T47D (cell line): ENCODE measurements at regions not wholly inside any gene's neighbourhood (a gene's known extent, or its start where the extent isn't known, plus 50 kb on each side); places are given as distances from the start of the nearest gene placed in this dataset.

Source experiments
- DNase-seq, 2 experiments: peaks; one replicate each; pipeline versions ENCODE4 v3.0.0 to v3.0.0-alpha.2; 2011 to 2012; ENCODE audit warnings: low read depth in 1 of 2, low spot score in 1 of 2
- JUND ChIP-seq: IDR thresholded peaks from 2 replicates; pipeline ENCODE4 v1.6.1; 2012; ENCODE audit warnings: low read depth
- in situ Hi-C: cut with HindIII; loops from 2 replicates; pipeline ENCODE4 v1.10.0; 2016; ENCODE audit warnings: low sequenced_read_pairs, low pct_unique_long_range_greater_than_20kb

DNA sequence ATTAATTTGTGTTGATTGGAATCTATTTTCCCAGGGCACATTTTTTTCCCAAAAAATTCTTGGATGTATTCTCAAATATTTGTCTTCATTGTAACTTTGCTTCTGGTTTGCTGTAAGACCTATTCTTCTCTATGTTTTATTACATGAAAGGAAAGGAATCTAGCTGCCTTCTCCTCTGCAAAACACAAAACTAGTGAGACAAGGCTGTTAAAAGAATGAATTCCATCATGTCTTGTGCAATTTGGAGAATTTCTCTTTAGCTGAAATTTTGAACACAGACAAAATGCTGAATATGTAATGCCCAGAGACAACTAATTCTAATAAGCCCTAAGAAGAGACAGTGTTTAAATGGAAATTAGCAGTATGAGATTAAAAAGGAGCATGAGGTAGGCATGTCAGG is 275.9 kb downstream of the CDH20 start:
- TF ChIP-seq JUND, result no peak
- DNase-seq, result no peak
- in situ Hi-C loops, result no loop called here

DNA sequence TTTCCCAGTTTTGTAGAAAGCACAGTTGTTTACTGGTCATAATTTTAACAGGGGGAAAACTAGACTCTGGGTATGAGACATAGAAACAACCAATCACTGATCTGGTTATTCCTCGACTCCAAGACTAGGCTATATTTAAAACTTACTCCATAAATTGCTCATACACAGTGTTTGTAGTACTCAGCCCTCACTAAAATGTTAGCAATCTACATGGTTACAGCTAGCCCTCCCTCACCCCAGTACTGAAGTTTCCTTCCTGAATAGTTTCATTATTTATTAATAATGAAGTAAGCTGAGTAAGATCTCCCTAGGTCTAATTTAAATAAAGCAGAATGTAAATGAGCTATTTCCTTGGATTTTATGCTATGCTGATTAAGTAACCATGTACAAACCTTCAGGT is 275.1 kb downstream of the CDH20 start:
- in situ Hi-C loops, result no loop called here
- DNase-seq, result no peak
- TF ChIP-seq JUND, result no peak

DNA sequence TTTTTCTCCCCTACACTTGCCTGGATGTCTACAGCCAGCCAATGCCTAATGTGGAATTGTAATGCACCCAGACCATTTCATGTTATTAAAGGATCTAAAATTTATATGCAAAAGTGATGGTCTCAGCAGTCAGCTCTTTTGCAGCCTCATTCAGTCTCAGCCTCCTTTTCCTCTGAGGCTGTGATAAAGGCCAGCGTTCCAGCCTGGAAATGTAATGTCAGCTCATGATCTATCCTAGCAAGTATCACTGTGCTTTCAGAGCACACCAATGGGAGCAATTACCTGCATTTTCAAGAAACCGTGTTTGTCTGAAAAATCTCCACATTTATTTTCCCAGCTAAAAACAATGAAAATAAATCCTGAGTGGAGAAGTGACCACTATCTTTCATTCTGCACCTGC is 274.6 kb downstream of the CDH20 start:
- TF ChIP-seq JUND, result no peak
- no peak for DNase-seq
- in situ Hi-C loops, result no loop called here

DNA sequence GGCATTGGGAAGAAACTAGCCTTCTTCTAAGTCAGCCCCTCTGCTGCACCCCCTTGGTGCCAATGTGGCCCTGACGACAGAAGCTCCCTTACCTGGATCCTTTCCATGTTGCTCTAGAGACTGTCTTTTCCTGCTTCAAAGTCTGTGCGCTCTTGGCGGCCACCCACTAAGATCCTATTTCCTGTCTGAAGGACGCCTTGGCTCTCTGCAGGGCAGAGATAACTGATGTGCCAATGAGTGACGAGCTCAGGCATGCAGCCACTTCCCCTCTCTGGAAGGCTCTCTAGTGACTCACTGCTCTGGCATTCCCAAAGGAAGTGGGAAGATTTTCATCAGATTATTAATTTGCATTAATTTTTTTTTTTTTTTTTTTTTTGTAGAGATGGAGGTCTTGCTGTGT is 273.5 kb downstream of the CDH20 start:
- no peak for TF ChIP-seq JUND
- DNase-seq, result peak in 1 of 2 experiments; percentile 31
- in situ Hi-C loops, result no loop called here

DNA sequence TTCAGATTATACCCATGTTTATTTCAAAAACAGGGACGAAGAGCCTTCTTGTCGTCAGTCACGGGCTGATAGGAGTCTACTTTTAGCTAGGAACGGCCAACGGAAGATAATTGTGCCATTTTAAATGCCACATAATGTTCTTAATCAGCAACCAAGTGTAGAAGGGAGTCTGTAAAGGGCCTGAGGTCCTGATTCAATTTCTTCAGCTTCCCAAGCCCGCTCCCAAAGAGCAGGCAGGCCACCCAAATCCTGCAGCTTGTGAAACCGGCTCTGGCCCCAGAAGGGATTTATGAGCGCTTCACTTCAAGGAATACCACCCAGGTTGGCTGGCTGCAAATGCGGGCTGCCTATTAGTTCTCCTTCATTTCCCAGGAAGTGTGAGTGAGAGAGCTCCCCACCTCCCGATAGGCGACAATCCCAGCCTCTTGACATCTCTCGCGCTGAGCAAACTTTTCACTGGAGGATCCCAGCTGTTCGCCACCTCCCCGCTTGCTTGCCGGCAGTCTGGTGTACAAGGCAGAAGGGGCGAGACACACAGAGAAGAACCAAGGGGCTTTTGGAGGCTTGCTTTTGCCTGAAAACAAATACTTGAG is 272.9 kb downstream of the CDH20 start:
- TF ChIP-seq JUND, result no peak

DNA sequence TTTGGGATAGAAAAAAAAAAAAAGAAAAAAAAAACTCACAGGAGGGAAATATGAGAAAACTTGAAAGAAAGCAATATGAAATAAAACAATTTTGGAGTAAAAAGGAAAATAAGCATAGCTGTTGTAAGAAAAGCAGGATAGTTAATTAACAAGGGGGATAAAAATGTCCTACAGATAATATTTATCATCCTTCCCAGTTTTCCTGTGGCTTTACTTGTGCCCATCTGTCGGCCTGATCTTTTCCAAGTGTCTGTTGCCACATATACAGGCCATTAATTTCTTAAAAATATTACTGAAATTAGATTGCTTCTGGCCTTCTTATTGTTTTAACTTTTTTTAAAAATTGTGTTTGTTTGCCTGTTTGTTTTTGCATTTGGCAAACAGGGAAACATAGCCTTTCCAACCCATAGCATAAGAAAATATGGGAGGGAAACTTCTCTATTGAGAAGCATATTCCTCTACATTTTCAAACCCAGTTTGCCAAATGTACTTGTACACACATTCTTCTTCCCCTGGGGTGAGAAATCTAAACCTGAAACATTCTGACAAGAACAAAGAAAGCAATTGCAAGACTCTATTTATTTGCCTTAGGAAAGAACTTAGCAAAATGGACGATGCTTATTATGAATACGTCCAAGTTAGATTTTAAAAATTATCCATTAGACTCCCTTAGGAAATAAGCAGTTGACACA is 272.3 kb downstream of the CDH20 start:
- in situ Hi-C loops, result no loop called here
- no peak for DNase-seq
- TF ChIP-seq JUND, result no peak

More for the DNA sequence above, 272.9 kb downstream of the CDH20 start:
- in situ Hi-C loops, result no loop called here
- DNase-seq, result no peak
